ENCODE measurements at regions not wholly inside any gene's neighbourhood (a gene's known extent, or its start where the extent isn't known, plus 50 kb on each side); places are given as distances from the start of the nearest gene placed in this dataset.

DNA sequence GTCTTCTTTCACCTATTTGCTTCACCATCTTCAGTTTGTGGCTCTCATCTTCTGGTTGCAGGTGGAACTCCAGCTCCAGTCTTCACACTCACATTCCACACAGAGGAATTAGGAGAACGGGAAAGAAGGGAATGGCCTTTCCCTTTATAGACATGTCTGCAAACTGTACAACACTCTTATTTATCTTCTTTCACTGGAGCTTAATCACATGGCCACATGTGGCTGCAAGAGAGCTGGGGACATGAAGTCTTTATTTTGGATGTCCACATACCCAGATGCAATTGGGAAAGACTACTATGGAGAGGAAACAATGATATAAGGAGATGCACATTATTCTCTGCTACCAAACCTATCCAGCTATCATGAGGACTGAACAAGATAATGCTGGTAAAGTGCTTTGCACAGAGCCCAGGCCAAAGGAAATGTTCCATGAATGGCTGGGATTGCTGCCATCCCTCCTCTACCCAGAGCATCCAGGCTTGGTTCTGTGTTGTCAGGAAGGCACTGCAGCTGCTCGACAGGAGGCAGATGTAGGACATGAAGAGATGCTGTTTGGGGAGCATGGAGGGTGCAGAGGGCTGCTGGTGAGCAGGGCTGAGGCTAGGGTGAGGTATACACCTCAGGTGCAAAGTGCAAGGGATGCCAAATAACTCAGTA, 183.8 kb upstream of the TBX20 start:
- no peak for DNase-seq

DNA sequence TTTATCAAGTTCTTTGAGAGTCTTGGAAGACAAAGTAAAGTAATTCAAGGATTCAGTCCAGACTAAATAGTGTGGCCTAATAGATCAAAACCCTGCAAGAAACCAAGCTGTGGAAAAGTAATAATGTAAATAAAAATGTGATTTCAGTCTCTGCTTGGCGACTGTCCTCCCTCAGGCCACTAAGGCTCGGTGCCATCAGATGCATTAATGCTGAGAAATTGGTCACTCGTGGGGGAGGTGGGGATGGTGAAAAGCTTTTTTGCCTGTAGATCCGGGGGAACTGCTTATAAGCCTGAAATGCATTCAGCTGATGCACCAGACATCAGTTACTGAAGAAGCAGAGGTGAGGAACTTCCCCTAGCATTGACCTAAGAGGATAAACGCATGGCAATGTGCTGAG, 182.6 kb upstream of the TBX20 start:
- no peak for DNase-seq

DNA sequence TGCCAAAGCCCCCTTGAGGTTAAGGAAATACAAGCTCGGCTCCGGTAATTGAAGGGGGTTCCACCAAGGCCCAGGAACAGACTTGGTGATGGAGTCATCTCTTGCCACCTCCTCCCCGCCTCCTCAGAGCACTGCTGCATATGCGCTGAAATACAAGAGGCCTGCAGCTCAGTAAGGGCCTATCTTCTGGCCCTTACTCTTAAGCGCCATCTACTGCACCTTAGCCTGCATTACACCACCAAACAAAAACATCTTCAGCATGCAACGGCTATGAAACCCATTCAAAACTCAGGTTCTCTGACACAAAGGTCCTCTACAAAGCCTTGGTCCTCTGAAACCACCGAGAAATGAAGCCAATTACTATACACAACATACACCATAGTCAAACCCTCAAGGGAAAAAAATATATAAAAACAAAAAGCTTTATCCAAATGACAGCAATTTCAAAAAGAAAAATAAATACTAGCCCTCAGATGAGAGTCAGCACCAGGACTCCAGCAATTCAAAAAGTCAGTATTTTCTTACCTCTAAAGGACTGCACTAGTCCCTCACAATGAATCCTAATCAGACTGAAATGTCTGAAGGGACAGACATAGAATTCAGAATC, 176.8 kb upstream of the TBX20 start:
- no peak for DNase-seq

DNA sequence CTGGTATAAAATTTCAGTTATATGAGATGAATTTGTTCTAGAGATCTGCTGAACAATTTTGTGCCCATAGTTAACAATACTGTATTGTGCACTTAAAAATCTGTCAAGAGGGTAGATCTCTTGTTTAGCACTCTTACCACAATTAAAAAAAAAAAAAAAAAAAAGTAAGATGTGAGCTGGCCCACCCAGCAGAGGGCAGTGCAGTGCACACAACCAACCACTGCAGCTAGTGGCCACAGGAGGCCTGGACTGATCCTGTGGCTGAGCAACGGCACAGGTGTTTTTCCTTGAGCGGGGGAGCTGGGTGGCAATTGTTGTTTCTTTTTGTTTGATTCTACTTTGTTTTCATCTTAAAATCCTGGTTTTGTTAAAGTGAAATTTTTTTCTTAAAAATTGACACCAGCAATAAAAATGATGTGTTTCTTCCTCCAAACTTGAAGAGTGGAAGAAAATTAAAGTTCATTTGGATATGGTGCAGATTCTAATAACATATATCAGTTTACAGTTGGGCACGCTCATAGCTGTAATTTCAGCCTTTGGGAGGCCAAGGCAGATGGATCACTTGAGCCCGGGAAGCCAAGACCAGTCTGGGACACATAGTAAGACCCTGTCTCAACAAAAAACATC, 171.1 kb upstream of the TBX20 start:
- peak; percentile 43 for DNase-seq

DNA sequence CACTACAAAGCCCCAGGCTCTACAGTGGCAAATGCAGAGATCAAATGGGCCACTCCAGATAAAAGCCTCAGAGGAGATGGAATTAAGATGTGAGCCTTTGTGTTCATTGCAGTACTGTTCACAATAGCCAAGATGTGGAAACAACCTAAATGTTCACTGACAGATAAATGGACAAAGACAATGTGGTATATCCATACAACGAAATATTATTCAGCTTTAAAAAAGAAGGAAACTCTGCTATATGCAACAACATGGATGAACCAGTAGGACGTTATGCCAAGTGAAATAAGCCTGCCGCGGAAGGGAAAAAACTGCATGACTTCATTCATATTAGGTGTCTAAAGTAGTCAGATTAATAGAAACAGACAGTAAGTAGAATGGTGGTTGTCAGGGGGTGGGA, 170.5 kb upstream of the TBX20 start:
- no peak for DNase-seq

DNA sequence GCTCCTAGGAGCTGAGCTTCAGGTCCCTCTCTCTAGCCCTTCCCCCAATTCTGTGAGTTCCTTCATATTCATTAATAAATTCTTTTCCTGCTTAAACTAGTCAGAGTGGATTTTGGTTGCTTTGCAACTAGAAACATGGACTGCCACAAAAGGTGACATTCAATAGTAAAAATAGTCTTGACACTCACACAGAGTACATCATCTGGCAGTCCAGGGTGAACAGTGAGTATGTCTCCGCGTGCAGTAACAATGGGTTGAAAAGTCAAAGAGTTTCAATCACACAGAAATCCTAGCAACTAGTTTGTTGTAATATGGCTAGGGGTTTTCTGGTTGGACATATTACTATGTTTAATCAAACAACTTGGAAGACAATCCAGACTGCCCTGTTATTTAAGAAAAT, 168.8 kb upstream of the TBX20 start:
- DNase-seq: no peak

DNA sequence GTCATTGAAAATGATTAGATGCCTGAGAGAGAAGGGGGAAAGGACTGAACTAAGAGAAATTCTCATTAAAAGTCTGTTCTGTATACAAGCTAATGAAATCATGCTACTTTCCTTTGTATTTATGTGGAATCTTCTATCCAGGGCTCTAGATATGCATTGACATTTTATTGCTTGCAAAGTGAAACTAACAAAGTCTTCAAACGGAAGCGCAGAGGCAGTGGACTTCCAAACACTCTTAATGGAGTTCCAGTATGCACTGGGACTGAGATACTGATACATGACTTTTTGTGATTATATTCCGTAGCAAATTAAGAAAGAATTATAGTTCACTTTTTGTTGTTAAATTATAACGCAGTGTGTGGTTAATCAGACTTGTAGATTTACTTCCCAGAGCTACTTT, 166.8 kb upstream of the TBX20 start:
- peak; percentile 3 for DNase-seq

DNA sequence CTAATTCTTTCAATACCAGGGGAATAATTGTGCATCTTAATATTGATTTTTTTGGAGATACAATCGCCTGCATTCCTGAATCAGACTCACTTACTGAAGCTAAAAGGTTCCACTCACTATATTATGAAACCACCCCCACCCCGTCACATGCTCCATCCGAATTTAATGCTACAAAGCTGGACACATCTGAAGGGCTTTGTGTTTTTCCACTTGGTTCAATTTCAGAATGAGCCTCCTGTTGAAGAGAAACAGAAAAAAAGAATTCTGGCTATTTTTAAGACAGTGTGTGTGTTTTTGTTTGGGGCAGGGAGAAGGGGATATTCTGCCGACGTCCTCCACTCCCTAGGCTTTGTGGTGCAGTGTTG, 165.5 kb upstream of the TBX20 start:
- DNase-seq: no peak

DNA sequence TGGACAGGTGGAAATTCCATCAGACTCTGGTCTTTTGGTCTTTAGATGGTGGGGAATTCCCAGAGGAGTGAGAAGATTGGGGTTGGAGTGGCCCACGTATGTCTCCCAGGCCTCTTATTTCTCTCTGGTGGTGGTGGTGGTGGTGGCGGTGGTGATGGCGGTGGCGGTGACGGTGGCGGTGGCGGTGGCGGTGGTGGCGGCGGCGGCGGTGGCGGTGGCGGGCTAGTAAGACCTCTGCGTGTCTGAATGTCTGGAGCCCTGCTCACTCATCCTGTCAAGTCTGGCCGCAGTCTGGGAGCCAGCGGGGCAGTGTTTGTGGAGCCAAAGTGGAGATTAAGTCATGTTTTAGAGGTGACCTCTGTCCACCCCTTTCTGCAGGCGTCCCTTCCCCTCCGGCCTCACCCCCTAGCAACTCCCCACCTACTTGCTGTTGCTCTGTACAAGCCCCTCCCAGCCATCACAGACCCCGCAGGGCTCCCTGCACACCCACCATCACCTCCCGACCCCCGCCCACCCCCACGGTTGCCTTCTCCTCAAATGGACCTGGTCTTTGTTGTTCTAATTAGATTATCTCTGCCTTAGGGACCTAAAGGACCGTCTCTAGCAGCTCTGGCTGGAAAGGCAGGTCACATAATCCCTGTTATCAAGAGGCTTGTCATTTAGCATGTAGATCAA, 165.0 kb upstream of the TBX20 start:
- no peak for DNase-seq

DNA sequence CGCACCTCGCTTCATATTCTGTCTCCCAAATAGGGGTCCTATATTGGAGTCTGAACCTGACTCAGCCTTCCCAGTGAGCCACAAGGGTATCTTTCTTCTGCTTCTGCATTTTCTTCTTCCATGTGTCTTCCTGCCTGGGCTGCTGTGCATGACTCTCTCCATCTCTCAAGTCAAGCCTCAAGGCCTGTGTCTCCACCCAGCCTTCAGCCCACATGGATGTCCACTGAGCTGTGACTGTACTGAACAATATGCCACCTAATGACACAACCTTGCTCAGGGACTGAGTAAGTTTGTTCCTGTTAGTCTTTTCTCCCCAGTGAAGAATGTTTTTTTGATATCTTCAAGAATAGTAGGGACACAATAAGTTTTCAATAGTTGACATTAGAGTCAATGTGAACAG, 162.7 kb upstream of the TBX20 start:
- no peak for DNase-seq

DNA sequence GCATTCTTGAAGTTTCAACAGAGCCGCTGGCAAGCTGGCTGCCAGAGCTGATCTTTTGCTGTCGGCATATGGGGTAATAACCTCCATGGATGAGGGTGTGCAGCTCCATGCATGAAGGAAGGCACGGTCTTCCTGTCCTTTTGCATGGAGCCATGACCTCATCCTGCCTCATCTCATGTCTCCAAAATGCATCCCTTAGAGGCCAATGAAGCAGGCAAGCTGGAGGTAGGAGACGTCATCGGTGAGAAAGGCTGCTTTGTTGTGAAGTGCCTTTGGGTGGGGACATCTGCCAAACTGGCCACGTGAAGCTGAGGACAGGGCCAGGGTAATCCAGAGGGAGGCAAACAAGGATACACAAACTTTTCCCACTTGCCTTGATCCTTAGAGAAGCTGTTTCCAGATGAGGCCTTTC, 161.5 kb upstream of the TBX20 start:
- no peak for DNase-seq

DNA sequence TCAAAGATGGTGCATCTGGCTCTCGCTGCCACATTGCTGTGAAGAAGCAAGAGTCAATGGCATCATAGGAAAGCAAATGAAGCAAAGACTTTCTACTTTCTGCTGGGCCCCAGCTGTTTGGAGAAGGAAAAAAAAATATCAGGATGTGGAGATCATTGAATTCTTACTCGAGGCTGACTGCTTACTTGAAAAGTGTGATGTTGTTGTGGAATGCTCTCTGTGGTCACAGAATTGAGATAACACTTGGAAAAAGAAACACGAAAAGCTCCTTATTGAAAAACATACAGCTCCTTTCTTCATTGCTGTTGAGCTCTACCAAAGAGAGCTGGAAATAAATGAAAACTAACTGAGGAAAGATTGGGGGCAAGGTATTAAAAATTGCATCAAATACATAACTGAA, 157.4 kb upstream of the TBX20 start:
- no peak for DNase-seq

DNA sequence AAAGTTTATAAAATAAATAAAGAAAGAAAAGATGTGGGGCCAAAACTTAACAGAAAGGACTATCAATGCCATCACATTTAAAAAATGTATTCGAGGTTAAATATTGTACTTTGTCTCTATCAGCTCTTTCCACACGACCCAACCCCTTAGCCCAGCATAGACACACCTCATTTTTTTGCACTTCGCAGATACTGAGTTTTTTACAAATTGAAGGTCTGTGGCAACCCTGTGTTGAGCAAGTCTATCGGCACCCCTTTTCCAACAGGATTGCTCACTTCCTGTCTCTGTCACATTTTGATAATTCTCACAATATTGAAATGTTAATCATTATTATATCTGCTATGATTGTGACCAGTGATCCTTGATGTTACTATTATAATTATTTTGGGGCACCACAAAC, 151.6 kb upstream of the TBX20 start:
- no peak for DNase-seq

DNA sequence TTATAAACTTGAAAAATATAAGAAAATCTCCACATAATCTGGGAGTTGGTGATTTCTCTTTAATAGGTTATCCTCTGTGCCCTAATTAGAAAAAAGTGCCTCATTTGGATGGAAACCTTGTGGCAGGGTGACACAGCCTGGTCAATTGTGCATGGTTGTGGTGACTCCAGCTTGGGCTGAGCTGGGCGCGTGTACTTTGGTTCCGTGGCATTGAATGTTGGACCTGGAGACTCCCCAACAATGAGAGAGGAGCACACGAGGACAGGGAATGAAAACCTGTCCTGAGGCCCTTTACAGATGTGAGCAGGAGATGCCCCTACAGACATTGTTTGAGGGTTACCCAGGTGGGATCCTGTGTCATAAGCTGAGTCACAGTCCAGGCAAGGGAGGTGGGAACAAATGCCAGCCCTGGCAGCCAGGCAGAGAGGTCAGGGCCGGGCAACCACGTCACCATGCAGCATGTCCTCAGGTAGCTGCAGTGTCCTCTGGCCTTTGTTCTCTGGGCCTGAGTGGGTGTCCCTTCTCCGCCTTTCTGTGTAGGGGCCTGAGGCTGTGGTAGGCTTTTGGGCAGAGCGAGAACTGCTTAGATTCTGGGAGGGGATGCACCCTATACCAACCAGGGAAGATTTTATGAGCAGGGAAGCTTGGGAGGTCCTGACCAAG, 147.4 kb upstream of the TBX20 start:
- no peak for DNase-seq

DNA sequence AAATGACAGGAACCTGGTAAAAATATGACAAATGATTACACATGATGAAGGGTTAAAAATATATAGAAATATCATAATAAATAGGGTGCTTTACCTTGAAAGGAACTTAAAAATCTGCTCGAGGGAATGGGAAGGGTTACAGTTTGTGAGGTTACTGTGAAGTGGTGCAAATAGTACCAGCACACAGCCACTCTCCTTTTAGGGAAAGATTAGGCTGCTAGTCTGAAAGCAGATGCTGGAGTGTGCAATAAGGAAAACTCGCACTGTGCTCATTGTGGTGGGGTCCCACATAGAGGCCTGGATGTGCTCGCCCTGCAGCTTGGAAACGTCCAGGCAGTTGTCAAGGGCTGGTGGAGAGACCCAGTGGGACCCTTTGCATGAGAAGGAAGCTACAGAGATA, 145.9 kb upstream of the TBX20 start:
- DNase-seq: no peak

DNA sequence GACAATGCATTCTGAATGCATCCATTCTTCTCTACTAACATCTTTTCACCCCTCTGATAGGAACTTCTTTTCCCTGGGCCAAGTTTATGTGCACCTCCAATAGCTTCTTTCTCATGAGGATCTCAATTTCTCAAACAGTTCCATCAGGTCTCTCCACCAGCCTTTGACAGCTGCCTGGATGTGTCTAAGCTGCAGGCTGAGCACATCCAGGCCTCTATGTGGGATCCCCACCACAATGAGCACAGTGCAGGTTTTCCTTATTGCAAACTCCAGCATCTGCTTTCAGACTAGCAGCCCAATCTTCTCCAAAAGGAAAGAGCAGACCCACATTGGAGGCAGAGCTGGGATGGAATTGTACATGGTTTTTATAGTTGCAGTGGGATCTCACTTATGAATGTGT, 145.3 kb upstream of the TBX20 start:
- DNase-seq: no peak

DNA sequence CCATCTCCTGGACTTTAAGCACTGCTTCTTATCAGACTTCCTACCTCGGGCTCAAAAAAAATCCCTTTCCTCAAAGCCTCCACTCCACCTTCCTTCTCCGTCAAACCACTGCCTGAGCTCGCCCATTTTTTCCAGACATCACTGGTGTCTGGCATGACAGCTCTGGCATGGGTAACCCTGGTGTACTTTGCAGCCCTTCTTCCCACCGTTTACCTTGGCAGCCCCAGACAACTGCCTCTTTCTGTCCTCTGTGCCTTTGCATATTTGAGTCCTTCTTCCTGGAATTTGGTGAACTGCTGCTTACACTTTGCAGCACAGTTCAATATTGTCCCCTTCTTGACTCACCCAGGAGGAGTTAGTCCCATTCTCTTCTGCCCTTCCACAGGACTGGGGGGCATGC, 144.6 kb upstream of the TBX20 start:
- DNase-seq: no peak

DNA sequence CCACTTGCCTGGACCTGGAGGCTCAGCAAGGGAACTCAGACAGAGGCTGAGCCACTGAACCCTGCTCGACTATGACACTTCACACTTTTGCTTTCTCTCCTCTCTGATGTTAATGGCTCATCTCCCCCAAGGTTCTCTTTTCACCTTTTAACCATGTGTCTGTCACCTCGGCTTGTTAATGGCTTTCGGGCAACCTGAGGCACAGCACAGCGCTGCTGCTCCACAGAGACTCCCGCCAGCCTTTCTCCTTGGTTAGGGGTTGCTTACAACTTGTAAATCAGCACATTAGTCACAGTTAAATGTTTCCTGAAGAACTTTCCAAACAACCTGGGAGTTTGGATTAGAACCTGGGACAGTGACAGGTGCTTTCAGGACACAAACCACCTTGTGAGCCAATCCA, 136.2 kb upstream of the TBX20 start:
- no peak for DNase-seq

DNA sequence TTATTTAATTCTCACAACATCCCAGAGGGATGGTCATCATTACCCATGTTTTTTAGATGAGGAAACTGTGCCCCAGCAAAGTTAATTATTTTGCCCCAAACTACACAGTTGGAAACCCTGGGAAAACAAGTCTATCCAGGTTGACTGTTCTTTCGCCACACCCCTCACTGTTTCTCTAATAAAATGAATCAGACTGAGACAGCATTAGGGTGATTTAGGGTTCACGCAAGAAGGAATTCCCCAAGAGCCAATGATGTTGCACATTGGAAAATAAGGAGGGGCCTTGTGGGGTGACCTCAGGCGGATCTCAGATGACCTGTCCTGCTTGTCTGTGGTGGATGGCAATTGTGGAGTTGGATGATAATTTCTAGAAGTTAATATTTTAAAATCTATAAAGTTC, 135.7 kb upstream of the TBX20 start:
- DNase-seq: no peak

DNA sequence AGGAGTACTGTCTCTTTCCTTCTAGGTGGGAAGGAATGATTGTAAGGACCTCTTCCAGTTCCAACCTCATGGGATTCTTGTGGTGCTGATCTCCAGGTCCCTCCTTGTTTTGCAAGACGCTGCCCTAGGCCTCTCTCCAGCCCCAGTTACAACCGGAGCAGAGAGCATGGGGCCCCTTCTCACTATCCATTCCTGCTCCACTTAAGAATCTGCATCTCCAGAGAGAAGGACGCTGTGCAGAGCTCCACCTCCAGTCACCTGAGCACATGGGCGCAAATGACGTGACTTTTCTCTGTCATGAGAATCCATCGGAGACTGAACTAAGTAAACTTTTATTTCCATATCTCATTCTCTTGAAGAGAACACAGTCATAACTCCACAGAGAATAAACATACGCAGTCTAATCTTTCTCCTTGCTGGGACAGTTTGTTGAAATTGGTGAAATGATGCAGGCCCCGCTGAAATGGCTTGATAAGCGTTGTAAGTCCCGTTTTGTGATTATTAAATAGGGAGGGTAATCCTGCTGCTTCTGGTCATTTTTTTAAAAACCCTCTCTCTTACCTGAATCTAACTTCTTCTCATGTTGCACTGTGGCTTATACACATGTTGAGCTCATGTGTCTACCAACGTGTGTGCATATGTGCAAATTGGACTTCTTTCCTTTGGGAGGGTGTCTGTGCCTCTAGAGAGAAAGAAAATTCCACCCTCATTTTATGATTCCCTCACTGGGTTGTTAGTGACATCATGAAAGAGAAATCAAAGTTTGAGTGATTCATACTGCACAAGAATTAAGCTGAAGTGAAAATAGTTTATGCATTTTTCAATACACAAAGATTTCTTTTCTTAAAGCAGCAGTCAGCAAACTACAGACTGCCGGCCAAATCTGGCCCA, 133.2 kb upstream of the TBX20 start:
- no peak for DNase-seq

DNA sequence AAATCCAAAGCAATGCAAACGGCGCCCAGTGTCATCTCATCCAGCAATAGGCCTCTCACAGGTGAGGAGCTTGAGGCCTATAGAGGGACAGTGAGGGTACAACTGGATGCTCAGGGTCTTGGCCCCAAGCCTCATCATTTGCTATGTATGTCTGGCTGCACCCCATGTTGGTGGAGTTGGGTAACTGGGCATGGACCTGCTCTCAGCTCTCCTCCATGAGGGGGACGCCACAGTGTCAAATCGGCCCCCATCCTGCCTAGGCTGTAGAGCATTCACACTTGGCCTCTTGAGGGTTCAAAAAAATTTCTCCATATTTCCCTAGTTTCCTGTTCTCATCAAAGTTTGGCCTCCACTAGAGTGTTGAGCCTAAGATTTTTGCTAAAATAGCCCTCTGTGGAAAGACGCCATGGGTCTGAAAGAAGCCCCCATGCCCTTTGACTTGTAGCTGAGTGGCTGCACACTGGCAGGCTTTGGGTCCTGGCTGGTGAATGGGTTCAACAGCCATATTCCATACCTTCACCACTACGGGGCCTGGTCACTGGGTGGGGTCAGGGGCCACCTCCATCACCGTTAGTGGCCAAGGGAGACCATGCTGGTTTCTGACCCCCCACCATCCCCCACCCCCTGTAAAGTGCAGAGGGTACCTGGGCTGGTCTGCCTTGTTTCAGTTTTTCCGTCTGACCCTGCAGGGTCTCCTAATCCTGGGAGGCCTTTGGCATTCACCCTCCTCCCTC, 132.3 kb upstream of the TBX20 start:
- DNase-seq: no peak

Measured in fibroblast of upper back skin (primary cell).